A673 (cell line): ENCODE measurements at regions not wholly inside any gene's neighbourhood (a gene's known extent, or its start where the extent isn't known, plus 50 kb on each side); places are given as distances from the start of the nearest gene placed in this dataset.

Source experiments
- BruUV-seq: library from RNA; stranded (reverse); fragments of 400-500 nt; replicated peaks from 2 replicates; lab custom pipeline; 2021; lab: Mats Ljungman, UMichigan
- CTCF ChIA-PET: fragments of 300-600 bp; sonication (Branson Sonifier 250); formaldehyde crosslinking; loops from one replicate; lab custom pipeline; 2022; ENCODE audit warnings: antibody characterized with exemption; lab: Charles Lee
- POLR2A ChIA-PET: fragments of 300-600 bp; sonication (Branson Sonifier 250); formaldehyde crosslinking; loops from one replicate; lab custom pipeline; 2022; ENCODE audit warnings: antibody characterized with exemption; ENCODE audit not compliant: low non-redundant PET; lab: Charles Lee
- DNase-seq: peaks from one replicate; pipeline ENCODE4 v3.0.0-alpha.2; 2015; ENCODE audit warnings: low spot score
- H3K27ac ChIP-seq: fragments of 200-600 bp; sonication (generic); 2 replicates; pipeline ENCODE4 v1.5.1; 2016; ENCODE audit warnings: mixed run types, low read depth, mild to moderate bottlenecking, mixed read lengths, antibody characterized with exemption, low read length; ENCODE audit not compliant: poor library complexity, severe bottlenecking
- H3K27me3 ChIP-seq: fragments of 200-600 bp; sonication (generic); replicated peaks from 2 replicates; pipeline ENCODE4 v1.6.1; 2017; ENCODE audit warnings: mixed run types, low read depth, mild to moderate bottlenecking, mixed read lengths, antibody characterized with exemption, low read length; ENCODE audit not compliant: insufficient read depth, poor library complexity
- H3K36me3 ChIP-seq: fragments of 200-600 bp; sonication (generic); 2 replicates; pipeline ENCODE4 v1.6.1; 2016; ENCODE audit warnings: mixed run types, mild to moderate bottlenecking, mixed read lengths, antibody characterized with exemption, low read length; ENCODE audit not compliant: insufficient read depth, poor library complexity, severe bottlenecking
- H3K4me1 ChIP-seq: fragments of 200-600 bp; sonication (generic); 2 replicates; pipeline ENCODE4 v1.6.1; 2017; ENCODE audit warnings: mixed run types, mild to moderate bottlenecking, mixed read lengths, antibody characterized with exemption, low read length; ENCODE audit not compliant: insufficient read depth, poor library complexity, severe bottlenecking
- H3K4me3 ChIP-seq: fragments of 200-600 bp; sonication (generic); 2 replicates; pipeline ENCODE4 v1.5.1; 2016; ENCODE audit warnings: low read depth, mixed run types, mild to moderate bottlenecking, mixed read lengths, low read length; ENCODE audit not compliant: poor library complexity, severe bottlenecking
- H3K9me3 ChIP-seq: fragments of 200-600 bp; sonication (generic); 2 replicates; pipeline ENCODE4 v1.6.1; 2016; ENCODE audit warnings: mixed run types, low read depth, mild to moderate bottlenecking, mixed read lengths, antibody characterized with exemption, low read length; ENCODE audit not compliant: poor library complexity, severe bottlenecking
- EZH2 ChIP-seq: fragments of 200-600 bp; sonication (generic); IDR thresholded peaks from 2 replicates; pipeline ENCODE4 v1.6.1; 2017; ENCODE audit warnings: borderline replicate concordance, low read depth, mild to moderate bottlenecking, mixed read lengths, antibody characterized with exemption, low read length; ENCODE audit not compliant: poor library complexity, severe bottlenecking
- intact Hi-C: fragments of 100-400 bp; cut with micrococcal nuclease; formaldehyde crosslinking; loops from one replicate; pipeline ENCODE4 v1.10.0; 2022; ENCODE audit not compliant: unreplicated experiment
- TF ChIP-seq, protein P1 (sequence below): fragments of 300-800, 200-600 bp; sonication (generic); conservative IDR thresholded peaks from 2 replicates; pipeline ENCODE4 v1.5.1; 2017; ENCODE audit warnings: low read depth, mild to moderate bottlenecking, antibody characterized with exemption, low read length, moderate library complexity, mixed read lengths

GRCh38 chr1:213366141-213366831 is 315.2 kb downstream of the RPS6KC1 start:
- intact Hi-C loops: no loop called here
- Histone ChIP-seq H3K9me3 (no peaks in the 10 kb centered on the region), H3K4me3 (no peak overlapping the region), H3K36me3 (no peaks in the 10 kb centered on the region), H3K27ac (no peak overlapping the region), H3K4me1 (no peaks in the 10 kb centered on the region), H3K27me3 (no peaks in the 10 kb centered on the region)
- DNase-seq: no peak
- CTCF ChIA-PET: no interaction called here
- BruUV-seq: no TSS peak
- TF ChIP-seq, protein P1, sequence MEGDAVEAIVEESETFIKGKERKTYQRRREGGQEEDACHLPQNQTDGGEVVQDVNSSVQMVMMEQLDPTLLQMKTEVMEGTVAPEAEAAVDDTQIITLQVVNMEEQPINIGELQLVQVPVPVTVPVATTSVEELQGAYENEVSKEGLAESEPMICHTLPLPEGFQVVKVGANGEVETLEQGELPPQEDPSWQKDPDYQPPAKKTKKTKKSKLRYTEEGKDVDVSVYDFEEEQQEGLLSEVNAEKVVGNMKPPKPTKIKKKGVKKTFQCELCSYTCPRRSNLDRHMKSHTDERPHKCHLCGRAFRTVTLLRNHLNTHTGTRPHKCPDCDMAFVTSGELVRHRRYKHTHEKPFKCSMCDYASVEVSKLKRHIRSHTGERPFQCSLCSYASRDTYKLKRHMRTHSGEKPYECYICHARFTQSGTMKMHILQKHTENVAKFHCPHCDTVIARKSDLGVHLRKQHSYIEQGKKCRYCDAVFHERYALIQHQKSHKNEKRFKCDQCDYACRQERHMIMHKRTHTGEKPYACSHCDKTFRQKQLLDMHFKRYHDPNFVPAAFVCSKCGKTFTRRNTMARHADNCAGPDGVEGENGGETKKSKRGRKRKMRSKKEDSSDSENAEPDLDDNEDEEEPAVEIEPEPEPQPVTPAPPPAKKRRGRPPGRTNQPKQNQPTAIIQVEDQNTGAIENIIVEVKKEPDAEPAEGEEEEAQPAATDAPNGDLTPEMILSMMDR: no peak
- no peak for TF ChIP-seq EZH2
- POLR2A ChIA-PET: no interaction called here

- Histone ChIP-seq H3K9me3 (no peaks in the 10 kb centered on the region), H3K27me3 (no peaks in the 10 kb centered on the region), H3K4me3 (no peak overlapping the region), H3K36me3 (no peaks in the 10 kb centered on the region), H3K4me1 (no peaks in the 10 kb centered on the region), H3K27ac (no peak overlapping the region)
- TF ChIP-seq, protein P1: no peak
- no peak for TF ChIP-seq EZH2
- ChIA-PET CTCF (no interaction called here), POLR2A (no interaction called here)
- DNase-seq: no peak
- intact Hi-C loops: no loop called here
- BruUV-seq: no TSS peak
Measured at GRCh38 chr1:213369465-213369864, 318.4 kb downstream of the RPS6KC1 start.

GRCh38 chr1:213370523-213370922 is 319.5 kb downstream of the RPS6KC1 start:
- ChIA-PET POLR2A (no interaction called here), CTCF (no interaction called here)
- no peaks in the 10 kb centered on the region for H3K27me3 ChIP-seq
- H3K9me3 ChIP-seq: no peaks in the 10 kb centered on the region
- intact Hi-C loops: loop anchor here (5.0 to 10.0 kb wide), 4 partner anchors 248 to 957 kb away; partner anchors contain the start of gene PROX1
- BruUV-seq: no TSS peak
- H3K27ac ChIP-seq: no peak overlapping the region
- no peak for TF ChIP-seq EZH2
- TF ChIP-seq, protein P1: no peak
- no peak for DNase-seq
- no peaks in the 10 kb centered on the region for H3K4me1 ChIP-seq
- H3K36me3 ChIP-seq: no peaks in the 10 kb centered on the region
- H3K4me3 ChIP-seq: no peak overlapping the region
